HG03097 (cell line): ENCODE measurements at regions not wholly inside any gene's neighbourhood (a gene's known extent, or its start where the extent isn't known, plus 50 kb on each side); places are given as distances from the start of the nearest gene placed in this dataset.
"Not testable (repeated sequence)": the region's sequence is repeated elsewhere in the genome, so short reads cannot be mapped to it uniquely, and the experiment has no call there.

Experiments used
- ATAC-seq: cut with Tn5 transposase; IDR thresholded peaks from one replicate; pipeline ENCODE4 v1.9.1; 2021; ENCODE audit not compliant: unreplicated experiment, low FRiP score

DNA sequence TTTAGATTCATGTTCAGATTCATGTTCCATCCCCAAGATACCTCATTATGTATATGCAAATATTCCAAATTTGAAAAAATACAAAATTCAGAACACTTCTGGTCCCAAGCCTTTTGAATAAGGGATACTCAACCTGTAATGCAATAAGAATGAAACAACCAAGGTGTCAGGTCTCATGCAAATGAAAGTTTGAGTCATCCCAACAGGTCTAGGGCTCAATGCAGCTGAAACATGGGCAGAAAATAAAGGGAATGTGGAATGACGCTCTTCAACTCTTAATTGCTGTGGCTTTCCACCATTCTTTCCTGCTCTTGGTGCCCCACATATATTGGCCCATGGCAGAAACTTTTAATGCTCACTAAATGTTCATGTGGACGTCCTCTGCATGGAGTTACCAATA is 107.3 kb upstream of the DAPK1 start:
- ATAC-seq = no peak

DNA sequence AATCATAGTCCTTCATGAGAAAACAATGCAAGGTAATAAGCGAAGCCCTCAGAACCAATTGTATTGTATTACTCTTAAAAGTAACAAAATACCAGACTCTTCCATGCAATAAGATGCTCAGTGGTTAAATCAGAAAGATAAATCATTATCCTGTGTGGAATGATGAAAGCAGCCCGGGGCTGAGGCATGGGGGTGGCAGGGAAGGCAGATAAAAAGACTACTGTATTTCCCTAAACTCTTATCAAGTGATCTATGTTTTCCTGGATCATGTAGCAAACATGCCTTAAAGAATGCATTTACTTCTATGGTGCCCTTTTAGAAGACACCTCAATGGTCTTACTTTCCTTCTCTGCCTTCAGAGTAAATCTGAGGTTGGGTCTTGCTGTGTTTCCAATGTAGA is 105.6 kb upstream of the DAPK1 start:
- ATAC-seq = no peak

DNA sequence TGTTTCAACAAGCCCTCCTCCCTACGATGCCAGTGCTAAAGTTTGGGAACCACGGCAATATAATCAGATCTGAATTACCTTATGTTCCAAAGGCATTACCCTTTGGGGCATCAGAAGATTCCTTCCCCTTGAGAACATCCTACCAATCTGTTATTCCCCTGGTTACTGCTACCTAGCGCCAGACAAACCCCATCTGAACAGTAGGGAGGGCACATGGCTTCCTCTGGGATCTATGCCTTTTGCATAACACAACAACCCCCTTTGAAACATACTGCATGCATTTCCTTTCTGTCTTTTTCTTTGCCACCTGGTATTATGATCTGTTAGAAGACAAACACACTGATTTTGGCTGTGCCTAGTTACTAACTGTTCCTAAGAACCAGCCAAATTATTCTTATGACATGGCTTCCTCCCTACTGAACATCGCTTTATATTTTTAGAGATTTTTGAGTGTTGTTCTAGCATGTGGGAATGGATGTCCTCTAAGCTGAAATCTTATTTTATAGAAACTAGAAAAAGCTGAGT is 103.9 kb upstream of the DAPK1 start:
- no peak for ATAC-seq

GRCh38 chr9:87395804-87396479 is 101.7 kb upstream of the DAPK1 start:
- ATAC-seq = no peak

GRCh38 chr9:87401681-87402080 is 96.0 kb upstream of the DAPK1 start:
- no peak for ATAC-seq

DNA sequence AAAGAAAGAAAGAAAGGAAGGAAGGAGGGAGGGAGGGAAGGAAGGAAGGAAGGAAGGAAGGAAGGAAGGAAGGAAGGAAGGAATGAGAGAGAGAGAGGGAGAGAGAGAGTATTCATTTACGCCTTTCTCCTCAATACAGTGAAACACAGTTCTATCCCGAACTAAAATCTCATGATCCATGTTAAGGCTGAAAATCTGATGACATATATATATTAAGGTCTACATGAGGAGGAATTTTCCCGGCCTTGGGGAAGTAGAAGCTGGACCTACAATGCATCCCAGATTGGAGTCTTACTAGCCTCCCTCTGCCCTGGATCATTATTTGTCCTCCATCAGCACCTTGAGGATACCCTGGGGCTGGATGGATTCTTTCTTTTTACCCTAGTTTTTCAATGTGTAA is 95.1 kb upstream of the DAPK1 start:
- ATAC-seq = no peak

GRCh38 chr9:87405677-87406542 is 91.8 kb upstream of the DAPK1 start:
- ATAC-seq = no peak

DNA sequence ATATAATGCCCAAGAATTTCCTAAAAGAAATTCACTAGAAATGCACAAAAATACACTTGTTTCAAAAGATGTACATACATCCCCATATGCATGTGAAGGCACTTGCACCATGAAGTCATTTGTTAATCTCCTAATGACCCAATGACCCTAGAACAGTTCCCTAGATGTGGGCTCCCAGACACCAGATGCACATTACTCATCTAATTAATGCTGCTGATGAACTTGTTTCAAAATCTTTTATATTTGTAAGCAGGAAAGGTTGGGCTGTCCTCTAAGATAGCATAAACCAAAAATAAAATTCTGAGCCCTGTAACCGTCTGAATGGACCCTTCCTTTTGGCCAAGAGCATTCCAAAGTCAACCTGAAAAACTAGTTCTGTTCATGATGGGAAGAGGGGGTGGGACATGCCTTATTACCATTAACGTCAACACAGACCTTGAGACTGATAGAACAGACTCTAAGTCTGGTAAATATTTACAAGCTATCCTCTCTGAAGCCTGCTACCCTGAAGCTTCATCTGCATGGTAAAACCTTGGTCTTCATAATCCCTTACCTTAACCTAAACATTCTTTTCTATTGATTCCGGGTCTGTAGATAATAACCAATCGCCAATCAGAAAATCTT is 91.0 kb upstream of the DAPK1 start:
- no peak for ATAC-seq

GRCh38 chr9:87410047-87411005 is 87.3 kb upstream of the DAPK1 start:
- not testable (repeated sequence) for ATAC-seq

- no peak for ATAC-seq
These were observed 76.8 kb upstream of the DAPK1 start for GRCh38 chr9:87420884-87421283.

DNA sequence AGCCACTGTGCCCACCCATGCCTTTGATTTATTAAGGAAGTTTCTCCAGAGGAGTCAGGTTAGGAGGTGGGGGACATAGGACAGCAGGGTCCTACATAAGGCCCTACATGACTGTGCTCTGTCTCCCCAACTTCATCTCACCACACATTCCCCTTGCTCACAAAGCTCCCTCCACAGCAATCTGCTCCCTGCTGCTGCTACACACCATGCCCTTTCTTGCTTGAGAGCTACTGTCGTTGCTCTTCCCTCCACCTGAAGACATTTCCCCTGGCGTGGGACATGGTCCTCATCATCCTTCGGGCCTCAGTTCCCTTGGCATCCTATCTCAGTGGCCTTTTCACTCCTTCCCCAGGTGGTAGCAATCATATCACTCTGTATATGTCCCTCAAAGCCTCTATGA is 75.9 kb upstream of the DAPK1 start:
- ATAC-seq = no peak

- no peak for ATAC-seq
These were observed 74.7 kb upstream of the DAPK1 start for GRCh38 chr9:87422999-87423398.

DNA sequence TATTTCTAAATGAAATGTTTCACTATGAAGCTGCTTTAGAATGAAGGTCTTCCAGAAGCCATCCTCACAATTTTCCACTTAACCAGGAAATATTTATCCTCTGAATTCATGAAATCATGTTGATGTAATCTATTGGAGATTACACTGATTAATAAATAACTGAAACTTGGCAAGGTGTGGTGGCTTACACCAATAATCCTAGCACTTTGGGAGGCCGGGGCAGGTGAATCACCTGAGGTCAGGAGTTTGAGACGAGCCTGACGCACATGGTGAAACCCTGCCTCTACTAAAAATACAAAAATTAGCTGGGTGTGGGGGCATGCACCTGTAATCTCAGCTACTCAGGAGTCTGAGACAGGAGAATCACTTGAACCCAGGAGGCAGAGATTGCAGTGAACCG is 73.8 kb upstream of the DAPK1 start:
- not testable (repeated sequence) for ATAC-seq

- no peak for ATAC-seq
These were observed 72.5 kb upstream of the DAPK1 start for GRCh38 chr9:87425202-87425601.

DNA sequence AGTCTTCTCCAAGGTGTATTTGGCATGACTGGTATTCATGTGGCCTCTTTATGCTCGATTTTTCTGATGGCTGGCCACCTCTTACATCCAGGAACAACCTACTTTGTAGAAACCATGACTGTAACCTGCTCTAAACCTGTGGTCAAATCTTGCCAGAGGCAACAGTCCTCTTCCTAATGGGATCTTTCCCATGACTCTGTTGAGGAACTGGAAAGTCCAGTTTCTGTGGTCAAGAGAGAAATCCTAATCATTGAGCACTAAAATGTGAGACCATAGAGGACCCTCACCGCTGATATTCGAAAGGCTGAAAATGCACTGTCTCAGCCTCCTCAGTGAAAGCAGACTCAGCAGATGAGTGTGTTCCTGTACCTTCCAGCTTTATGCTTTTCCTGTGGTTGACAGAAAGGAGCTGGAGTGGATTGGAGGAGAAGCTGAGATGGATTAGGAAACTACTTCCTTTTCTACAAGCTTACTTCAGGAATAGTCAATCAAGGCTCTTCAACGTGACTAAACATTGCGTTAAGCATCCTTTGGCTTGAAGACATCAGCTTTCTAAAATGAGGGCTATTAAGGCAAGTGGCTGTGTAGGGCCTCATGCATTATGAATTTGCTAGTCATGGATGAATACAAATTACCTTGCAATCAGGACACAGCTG is 69.7 kb upstream of the DAPK1 start:
- ATAC-seq = no peak

- ATAC-seq = no peak
These were observed 69.0 kb upstream of the DAPK1 start for GRCh38 chr9:87428659-87429058.

DNA sequence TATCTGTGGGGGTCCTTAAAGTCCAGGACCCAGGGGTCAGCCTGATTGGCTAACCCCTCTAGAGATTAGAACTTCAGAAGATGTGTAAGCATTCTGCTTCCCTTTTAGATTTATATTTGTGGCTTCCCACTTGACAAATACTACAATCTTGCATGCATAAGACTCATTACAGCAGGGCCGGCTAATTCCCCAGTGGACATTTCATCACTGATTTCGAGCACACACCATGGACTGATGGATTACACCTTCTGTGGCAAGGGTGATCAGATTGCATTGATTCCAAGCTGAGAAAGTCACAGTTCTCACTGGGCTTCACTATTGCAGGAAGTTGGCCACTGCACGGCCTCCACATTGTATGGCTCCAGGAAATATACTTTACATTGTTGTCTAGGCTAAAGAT is 65.8 kb upstream of the DAPK1 start:
- ATAC-seq = no peak

DNA sequence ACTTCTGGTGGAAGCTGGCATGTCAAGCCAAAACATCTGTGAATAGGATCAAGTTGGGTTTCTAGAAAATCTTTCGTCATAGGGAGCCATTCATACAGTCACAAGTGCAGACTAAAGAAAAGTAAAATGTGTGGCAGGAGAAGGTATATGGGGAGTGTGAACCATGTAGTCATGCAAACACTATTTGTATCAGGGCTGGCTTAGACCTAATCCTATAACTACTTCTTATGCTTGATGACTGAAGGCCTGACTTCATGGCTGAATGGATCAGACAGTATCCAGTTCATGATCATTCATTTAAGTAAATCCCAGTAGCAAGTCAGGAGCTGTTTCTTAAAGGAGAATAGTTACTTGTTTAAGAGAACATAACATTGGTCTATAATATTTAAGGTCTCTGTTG is 63.8 kb upstream of the DAPK1 start:
- no peak for ATAC-seq

- no peak for ATAC-seq
These were observed 63.3 kb upstream of the DAPK1 start for GRCh38 chr9:87434366-87434765.
